Endothelial cell of umbilical vein (primary cell): ENCODE measurements at regions not wholly inside any gene's neighbourhood (a gene's known extent, or its start where the extent isn't known, plus 50 kb on each side); places are given as distances from the start of the nearest gene placed in this dataset.

ENCODE experiments used
- BruUV-seq: library from RNA; stranded (reverse); fragments of 400-500 nt; replicated peaks from 2 replicates; lab custom pipeline; 2021; lab: Mats Ljungman, UMichigan
- CTCF ChIA-PET: fragments of 300-600, 350-600 bp; sonication (Branson Sonifier 250); formaldehyde crosslinking; loops from one replicate; lab custom pipeline; 2021; ENCODE audit warnings: antibody characterized with exemption, inconsistent platforms; lab: Charles Lee
- POLR2A ChIA-PET: fragments of 300-600, 350-600 bp; sonication (Branson Sonifier 250); formaldehyde crosslinking; loops from one replicate; lab custom pipeline; 2021; ENCODE audit warnings: antibody characterized with exemption, inconsistent platforms; lab: Charles Lee
- DNase-seq: peaks from one replicate; pipeline ENCODE4 v3.0.0-alpha.2; 2011; ENCODE audit warnings: low read depth, low spot score
- FAIRE-seq: peaks from 2 replicates; lab custom pipeline; 2011; peaks lifted over from hg19 to GRCh38; lab: Jason Lieb, UNC
- H2AFZ ChIP-seq: 2 replicates; pipeline ENCODE4 v1.6.0; 2012; ENCODE audit warnings: low read depth, low read length, control low read depth, inconsistent platforms
- H3K27ac ChIP-seq: 2 replicates; pipeline ENCODE4 v1.5.1; 2011; ENCODE audit warnings: low read depth, mild to moderate bottlenecking, control low read depth, low read length, moderate library complexity; ENCODE audit not compliant: insufficient read depth
- H3K27me3 ChIP-seq, 2 experiments: 2 replicates each; pipeline versions ENCODE4 v1.6.0 to v1.6.1; 2011; ENCODE audit warnings: low read length in 2 of 2, mixed read lengths in 1 of 2; ENCODE audit not compliant: control insufficient read depth in 2 of 2, insufficient read depth in 2 of 2
- H3K36me3 ChIP-seq, 2 experiments: 2 replicates in 1 of 2; 3 replicates in 1 of 2; pipeline ENCODE4 v1.5.1; 2011; ENCODE audit warnings: low read length in 2 of 2, mild to moderate bottlenecking in 1 of 2, moderate library complexity in 1 of 2; ENCODE audit not compliant: control insufficient read depth in 2 of 2, insufficient read depth in 2 of 2; ENCODE audit errors: extremely low read depth in 1 of 2
- H3K4me1 ChIP-seq: 3 replicates; pipeline ENCODE4 v1.5.1; 2011; ENCODE audit warnings: mild to moderate bottlenecking, low read length; ENCODE audit not compliant: control insufficient read depth, insufficient read depth; ENCODE audit errors: extremely low read depth
- H3K4me2 ChIP-seq: 2 replicates; pipeline ENCODE4 v1.6.1; 2011; ENCODE audit warnings: low read length, control low read depth, mixed read lengths; ENCODE audit not compliant: insufficient read depth
- H3K4me3 ChIP-seq, 3 experiments: fragments of 200-600 bp in 1 of 3; sonication (generic), shearing (Covaris generic) in 1 of 3; replicated peaks in 1 of 3; 2 replicates each; pipeline ENCODE4 v1.5.1; 2011 to 2016; ENCODE audit warnings: control low read depth in 3 of 3, low read length in 3 of 3, mild to moderate bottlenecking in 2 of 3, inconsistent platforms in 1 of 3, low read depth in 1 of 3, moderate library complexity in 1 of 3; ENCODE audit not compliant: insufficient read depth in 1 of 3
- H3K79me2 ChIP-seq: 2 replicates; pipeline ENCODE4 v1.6.0; 2012; ENCODE audit warnings: low read length, inconsistent platforms; ENCODE audit not compliant: control insufficient read depth, insufficient read depth
- H3K9ac ChIP-seq: replicated peaks from 2 replicates; pipeline ENCODE3; 2011; ENCODE audit warnings: low read length, control low read depth; ENCODE audit not compliant: insufficient read depth; ENCODE audit errors: extremely low read depth
- H3K9me1 ChIP-seq: replicated peaks from 3 replicates; pipeline ENCODE4 v1.6.0; 2011; ENCODE audit warnings: mild to moderate bottlenecking, low read length; ENCODE audit not compliant: control insufficient read depth, insufficient read depth; ENCODE audit errors: extremely low read depth
- H3K9me3 ChIP-seq: replicated peaks from 2 replicates; pipeline ENCODE4 v1.5.1; 2012; ENCODE audit warnings: low read length, inconsistent platforms; ENCODE audit not compliant: control insufficient read depth, insufficient read depth
- H4K20me1 ChIP-seq: replicated peaks from 2 replicates; pipeline ENCODE3; 2011; ENCODE audit warnings: mild to moderate bottlenecking, low read length; ENCODE audit not compliant: control insufficient read depth, insufficient read depth; ENCODE audit errors: extremely low read depth
- CTCF ChIP-seq, 2 donors: IDR thresholded peaks; 1 replicate in 1 of 2; 2 replicates in 1 of 2; pipeline ENCODE4 v1.5.1; 2011; ENCODE audit warnings: low read length in 2 of 2, mild to moderate bottlenecking in 2 of 2, moderate library complexity in 2 of 2, control low read depth in 1 of 2, inconsistent platforms in 1 of 2, low read depth in 1 of 2; ENCODE audit not compliant: insufficient read depth in 1 of 2; ENCODE audit errors: extremely low read depth in 1 of 2
- EZH2 ChIP-seq: IDR thresholded peaks from 2 replicates; pipeline ENCODE4 v1.6.1; 2012; ENCODE audit warnings: borderline replicate concordance, low read depth, mild to moderate bottlenecking, moderate library complexity, low read length, inconsistent platforms; ENCODE audit not compliant: severe bottlenecking
- FOS ChIP-seq: IDR thresholded peaks from 2 replicates; pipeline ENCODE4 v1.6.1; 2011; ENCODE audit warnings: mild to moderate bottlenecking, low read length, moderate library complexity, borderline replicate concordance; ENCODE audit not compliant: insufficient read depth
- GATA2 ChIP-seq: IDR thresholded peaks from 2 replicates; pipeline ENCODE4 v1.7.0; 2011; ENCODE audit warnings: low read depth, mild to moderate bottlenecking, moderate library complexity, mixed read lengths, low read length; ENCODE audit not compliant: insufficient read length, insufficient read depth
- JUN ChIP-seq: IDR thresholded peaks from 2 replicates; pipeline ENCODE4 v1.6.1; 2011; ENCODE audit warnings: borderline replicate concordance, low read depth; ENCODE audit not compliant: insufficient read length, insufficient read depth
- MAX ChIP-seq: IDR thresholded peaks from 2 replicates; pipeline ENCODE4 v1.6.1; 2011; ENCODE audit not compliant: insufficient read depth, insufficient read length
- MYC ChIP-seq: IDR thresholded peaks from one replicate; pipeline ENCODE4 v1.6.1; 2011; ENCODE audit warnings: mild to moderate bottlenecking, low read depth, low read length
- POLR2A ChIP-seq: IDR thresholded peaks from 2 replicates; pipeline ENCODE4 v1.6.1; 2012; ENCODE audit warnings: low read depth, mild to moderate bottlenecking, control low read depth, low read length
- POLR2AphosphoS5 ChIP-seq: IDR thresholded peaks from 2 replicates; pipeline ENCODE4 v1.6.1; 2012; ENCODE audit warnings: low read depth, mild to moderate bottlenecking, control low read depth, low read length, moderate library complexity; ENCODE audit not compliant: insufficient read depth
- dilution Hi-C: fragments of 300-500 bp; cut with MboI; formaldehyde crosslinking; loops from one replicate; pipeline ENCODE4 v1.15.0; 2019; ENCODE audit warnings: low sequenced_read_pairs; ENCODE audit not compliant: extremely low pct_ligation_motif_present
- intact Hi-C: fragments of 100-400 bp; cut with micrococcal nuclease; formaldehyde crosslinking; loops from one replicate; pipeline ENCODE4 v1.10.0; 2022

GRCh38 chr1:5381491-5381890, 610.7 kb downstream of the NPHP4 start:
- CTCF ChIA-PET, result no interaction called here
- no peak overlapping the region for H3K27ac ChIP-seq
- POLR2A ChIA-PET, result no interaction called here
- TF ChIP-seq JUN, result no peak
- TF ChIP-seq FOS, result no peak
- no peak for TF ChIP-seq EZH2
- TF ChIP-seq GATA2, result no peak
- TF ChIP-seq CTCF (IDR thresholded peaks at IDR 0.05; ENCODE audit: extremely low read depth in 1 of 2, insufficient read depth in 1 of 2, low read depth in 1 of 2, low read length in 2 of 2), result no peak
- no peak for TF ChIP-seq POLR2AphosphoS5
- TF ChIP-seq POLR2A, result no peak
- no peak for TF ChIP-seq MAX
- TF ChIP-seq MYC, result no peak
- FAIRE-seq, result no peak
- no peaks in the 10 kb centered on the region for H4K20me1 ChIP-seq
- no peaks in the 10 kb centered on the region for H3K36me3 ChIP-seq
- no TSS peak for BruUV-seq
- no peak overlapping the region for H2AFZ ChIP-seq
- no peaks in the 10 kb centered on the region for H3K9me1 ChIP-seq
- no peak overlapping the region for H3K4me3 ChIP-seq
- H3K4me2 ChIP-seq, result no peak overlapping the region
- H3K9me3 ChIP-seq, result peaks cover 6% of the 10 kb centered on the region
- dilution Hi-C loops (no loop called here), intact Hi-C loops (no loop called here)
- H3K9ac ChIP-seq, result no peak overlapping the region
- DNase-seq, result no peak
- no peaks in the 10 kb centered on the region for H3K4me1 ChIP-seq
- no peaks in the 10 kb centered on the region for H3K79me2 ChIP-seq
- no peaks in the 10 kb centered on the region for H3K27me3 ChIP-seq
